ENCODE measurements at regions not wholly inside any gene's neighbourhood (a gene's known extent, or its start where the extent isn't known, plus 50 kb on each side); places are given as distances from the start of the nearest gene placed in this dataset.

DNA sequence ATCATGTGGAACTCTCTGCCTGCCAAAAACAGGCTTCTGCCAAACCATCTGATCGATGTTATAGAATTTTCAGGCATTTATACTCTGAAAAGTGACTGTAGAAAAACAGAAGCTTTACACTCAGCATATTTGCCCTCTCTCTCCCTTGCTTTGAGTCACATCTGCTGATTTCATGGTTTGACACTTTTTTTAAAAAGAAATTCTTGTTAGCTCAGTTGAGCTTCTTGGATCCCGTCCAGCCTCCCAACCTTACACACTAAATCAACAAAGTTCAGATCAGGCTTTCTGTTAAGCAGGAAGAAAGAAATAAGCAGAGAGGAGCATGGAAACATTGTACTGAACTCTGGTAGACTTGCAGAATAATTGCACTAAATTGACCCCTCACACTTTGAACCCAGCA is 193.6 kb upstream of the SEL1L start:
- no peak for TF ChIP-seq CTCF (IDR thresholded peaks at IDR 0.05; ENCODE audit: insufficient read depth, low read length, severe bottlenecking)
- no peak overlapping the region for H3K4me3 ChIP-seq (ENCODE audit: low read depth, low read length)
- no peak for FAIRE-seq
- H3K36me3 ChIP-seq (ENCODE audit: control insufficient read depth, insufficient read depth, low read length), result no peaks in the 10 kb centered on the region
- H3K27me3 ChIP-seq (ENCODE audit: control insufficient read depth, insufficient read depth, low read length), result no peaks in the 10 kb centered on the region
- peak; percentile 68 for DNase-seq (ENCODE audit: low read depth)

GRCh38 chr14:81728447-81728846 is 194.8 kb upstream of the SEL1L start:
- H3K36me3 ChIP-seq (ENCODE audit: control insufficient read depth, insufficient read depth, low read length), result no peaks in the 10 kb centered on the region
- DNase-seq (ENCODE audit: low read depth) (peak; percentile 67), FAIRE-seq (peak; percentile 80)
- H3K27me3 ChIP-seq (ENCODE audit: control insufficient read depth, insufficient read depth, low read length), result no peaks in the 10 kb centered on the region
- no peak overlapping the region for H3K4me3 ChIP-seq (ENCODE audit: low read depth, low read length)
- TF ChIP-seq CTCF (IDR thresholded peaks at IDR 0.05; ENCODE audit: insufficient read depth, low read length, severe bottlenecking), result no peak

GRCh38 chr14:81729622-81730021 is 196.0 kb upstream of the SEL1L start:
- Histone ChIP-seq H3K36me3 (ENCODE audit: control insufficient read depth, insufficient read depth, low read length) (no peaks in the 10 kb centered on the region), H3K27me3 (ENCODE audit: control insufficient read depth, insufficient read depth, low read length) (no peaks in the 10 kb centered on the region), H3K4me3 (ENCODE audit: low read depth, low read length) (no peak overlapping the region)
- DNase-seq (ENCODE audit: low read depth) (no peak), FAIRE-seq (no peak)
- no peak for TF ChIP-seq CTCF (IDR thresholded peaks at IDR 0.05; ENCODE audit: insufficient read depth, low read length, severe bottlenecking)

- Histone ChIP-seq H3K36me3 (ENCODE audit: control insufficient read depth, insufficient read depth, low read length) (no peaks in the 10 kb centered on the region), H3K27me3 (ENCODE audit: control insufficient read depth, insufficient read depth, low read length) (no peaks in the 10 kb centered on the region), H3K4me3 (ENCODE audit: low read depth, low read length) (no peak overlapping the region)
- TF ChIP-seq CTCF (IDR thresholded peaks at IDR 0.05; ENCODE audit: insufficient read depth, low read length, severe bottlenecking), result no peak
- no peak for FAIRE-seq
- no peak for DNase-seq (ENCODE audit: low read depth)
Observed at GRCh38 chr14:81737938-81738337, 204.3 kb upstream of the SEL1L start.

DNA sequence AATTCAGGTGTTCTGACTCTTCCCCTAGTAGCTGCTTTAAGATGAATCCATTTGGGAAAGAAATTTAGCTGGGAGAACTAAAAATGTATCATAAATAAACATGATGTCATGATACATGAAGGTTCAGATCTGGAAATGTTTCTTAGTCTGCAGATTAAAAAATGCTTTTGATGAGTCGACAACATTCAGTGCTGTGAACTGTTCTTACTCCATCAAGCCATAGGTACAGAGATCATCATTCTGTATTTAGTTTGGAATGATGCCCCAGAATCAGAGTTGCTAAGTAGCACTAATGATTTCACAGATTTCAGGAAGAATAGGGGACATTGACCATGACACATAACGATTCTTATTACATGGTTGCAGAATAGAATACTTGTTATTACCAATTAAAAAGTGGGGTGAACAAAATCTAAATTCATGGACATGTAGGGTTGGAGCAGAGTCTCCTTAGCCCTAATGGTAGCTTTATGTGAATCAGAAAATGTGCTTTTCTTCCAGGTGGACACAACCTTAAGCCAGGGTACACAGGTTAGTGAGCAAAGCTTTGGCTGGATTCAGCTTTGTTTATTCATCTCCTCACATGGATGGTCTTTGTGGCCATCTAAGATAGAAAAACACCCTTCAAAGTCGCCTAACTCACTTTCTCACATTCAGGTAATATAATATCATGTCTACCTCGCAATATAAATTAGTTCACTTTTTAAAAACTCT is 205.4 kb upstream of the SEL1L start:
- H3K4me3 ChIP-seq (ENCODE audit: low read depth, low read length), result no peak overlapping the region
- no peak for DNase-seq (ENCODE audit: low read depth)
- H3K36me3 ChIP-seq (ENCODE audit: control insufficient read depth, insufficient read depth, low read length), result no peaks in the 10 kb centered on the region
- TF ChIP-seq CTCF (IDR thresholded peaks at IDR 0.05; ENCODE audit: insufficient read depth, low read length, severe bottlenecking), result no peak
- H3K27me3 ChIP-seq (ENCODE audit: control insufficient read depth, insufficient read depth, low read length), result no peaks in the 10 kb centered on the region
- no peak for FAIRE-seq

GRCh38 chr14:81743605-81744004 is 210.0 kb upstream of the SEL1L start:
- Histone ChIP-seq H3K4me3 (ENCODE audit: low read depth, low read length) (no peak overlapping the region), H3K36me3 (ENCODE audit: control insufficient read depth, insufficient read depth, low read length) (no peaks in the 10 kb centered on the region), H3K27me3 (ENCODE audit: control insufficient read depth, insufficient read depth, low read length) (no peaks in the 10 kb centered on the region)
- DNase-seq (ENCODE audit: low read depth) (no peak), FAIRE-seq (no peak)
- no peak for TF ChIP-seq CTCF (IDR thresholded peaks at IDR 0.05; ENCODE audit: insufficient read depth, low read length, severe bottlenecking)
